Natural killer cell treated with Interleukin-12 subunit alpha and Interleukin-12 subunit beta and Interleukin-15 and Interleukin-18, amount 100 ng/mL, for 72 hours (primary cell): ENCODE measurements at regions not wholly inside any gene's neighbourhood (a gene's known extent, or its start where the extent isn't known, plus 50 kb on each side); places are given as distances from the start of the nearest gene placed in this dataset.

Experiments used
- ATAC-seq, 2 donors: fragments of 150-1000 bp; cut with Tn5 transposase in 1 of 2; sonication (Bioruptor Pico), chemical (Tn5 transposase) in 1 of 2; 2 replicates each; pipeline ENCODE4 v1.10.0; 2021
- DNase-seq: peaks from one replicate; pipeline ENCODE4 v3.0.0; 2022; ENCODE audit warnings: low spot score
- H3K27ac Mint-ChIP-seq, 2 donors: 1 replicate in 1 of 2; 2 replicates in 1 of 2; pipeline ENCODE4 v1.8.0; 2022; ENCODE audit warnings: mixed read lengths in 2 of 2, mild to moderate bottlenecking in 1 of 2, moderate library complexity in 1 of 2
- H3K27me3 Mint-ChIP-seq, 2 donors: 1 replicate in 1 of 2; 2 replicates in 1 of 2; pipeline ENCODE4 v1.8.0; 2022; ENCODE audit warnings: mixed read lengths in 2 of 2
- H3K36me3 Mint-ChIP-seq: one replicate; pipeline ENCODE4 v1.8.0; 2022; ENCODE audit warnings: mixed read lengths
- H3K4me1 Mint-ChIP-seq, 2 donors: 1 replicate in 1 of 2; 2 replicates in 1 of 2; pipeline ENCODE4 v1.8.0; 2022; ENCODE audit warnings: low read depth in 2 of 2, mixed read lengths in 2 of 2, mild to moderate bottlenecking in 1 of 2
- H3K4me3 Mint-ChIP-seq: one replicate; pipeline ENCODE4 v1.8.0; 2022; ENCODE audit warnings: mixed read lengths
- H3K9me3 Mint-ChIP-seq: 2 replicates; pipeline ENCODE4 v1.8.0; 2022; ENCODE audit warnings: mixed read lengths

- Mint-ChIP-seq H3K4me3 (no peak overlapping the region), H3K36me3 (no peaks in the 10 kb centered on the region), H3K27me3 (peaks cover 0 to 18% of the 10 kb centered on the region in 2 donors), H3K4me1 (no peaks in the 10 kb centered on the region), H3K9me3 (no peaks in the 10 kb centered on the region), H3K27ac (no peak overlapping the region)
- ATAC-seq (no peak), DNase-seq (no peak)
Measured at GRCh38 chr1:60974524-60975372, 107.6 kb upstream of the NFIA start.

- Mint-ChIP-seq H3K27ac (no peak overlapping the region), H3K9me3 (no peaks in the 10 kb centered on the region), H3K36me3 (no peaks in the 10 kb centered on the region), H3K27me3 (peaks cover under 1 to 18% of the 10 kb centered on the region in 2 donors), H3K4me1 (no peaks in the 10 kb centered on the region), H3K4me3 (no peak overlapping the region)
- DNase-seq (no peak), ATAC-seq (no peak)
Measured at GRCh38 chr1:60973668-60974067, 108.7 kb upstream of the NFIA start.

- ATAC-seq, result no peak
- Mint-ChIP-seq H3K36me3 (no peaks in the 10 kb centered on the region), H3K4me1 (no peaks in the 10 kb centered on the region), H3K27ac (no peak overlapping the region), H3K4me3 (no peak overlapping the region), H3K27me3 (peaks cover 8 to 22% of the 10 kb centered on the region in 2 donors), H3K9me3 (no peaks in the 10 kb centered on the region)
- no peak for DNase-seq
Measured at GRCh38 chr1:60972841-60973364, 109.5 kb upstream of the NFIA start.

- Mint-ChIP-seq H3K4me3 (no peak overlapping the region), H3K27ac (no peak overlapping the region), H3K36me3 (peaks cover 10% of the 10 kb centered on the region), H3K27me3 (peaks cover 23 to 31% of the 10 kb centered on the region in 2 donors), H3K4me1 (no peaks in the 10 kb centered on the region), H3K9me3 (peaks cover 5% of the 10 kb centered on the region)
- ATAC-seq (no peak), DNase-seq (no peak)
Measured at GRCh38 chr1:60971330-60971729, 111.0 kb upstream of the NFIA start.

DNA sequence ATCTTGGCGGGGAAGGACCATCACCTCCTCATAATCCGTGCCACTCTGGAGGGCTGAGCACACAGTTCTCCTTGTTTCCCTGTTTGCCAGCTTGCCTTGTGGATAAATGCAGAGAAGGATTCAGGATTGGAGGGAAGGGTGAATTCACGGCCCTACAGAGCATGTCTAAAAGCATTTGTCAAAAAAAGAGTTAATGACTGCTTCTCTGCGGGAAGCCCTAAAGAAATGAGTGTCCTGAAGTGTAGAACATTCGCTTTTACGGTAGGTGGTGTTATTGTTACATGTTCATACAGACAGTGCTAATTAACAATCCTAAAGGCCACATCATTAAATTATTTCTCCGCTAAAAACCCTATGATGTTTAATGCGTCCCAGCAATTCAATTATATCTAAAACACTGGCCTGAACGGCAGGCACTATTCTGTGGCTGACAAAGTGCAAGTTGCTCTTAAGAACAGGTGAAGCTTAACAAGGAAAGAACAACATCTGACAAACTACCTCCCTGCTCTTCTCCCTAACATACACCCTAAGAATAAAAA, 112.3 kb upstream of the NFIA start:
- DNase-seq (no peak), ATAC-seq (no peak)
- Mint-ChIP-seq H3K27ac (no peak overlapping the region), H3K36me3 (peaks cover 14% of the 10 kb centered on the region), H3K27me3 (peaks cover 23 to 28% of the 10 kb centered on the region in 2 donors), H3K4me1 (no peaks in the 10 kb centered on the region), H3K9me3 (peaks cover 5% of the 10 kb centered on the region), H3K4me3 (no peak overlapping the region)

- Mint-ChIP-seq H3K36me3 (peaks cover 20% of the 10 kb centered on the region), H3K4me3 (no peak overlapping the region), H3K9me3 (peaks cover 5% of the 10 kb centered on the region), H3K4me1 (peaks cover 10 to 11% of the 10 kb centered on the region in 2 donors), H3K27me3 (peaks cover 32 to 41% of the 10 kb centered on the region in 2 donors), H3K27ac (no peak overlapping the region)
- ATAC-seq, result no peak
- DNase-seq, result no peak
Measured at GRCh38 chr1:60965280-60965854, 117.0 kb upstream of the NFIA start.

- Mint-ChIP-seq H3K36me3 (peaks cover 20% of the 10 kb centered on the region), H3K9me3 (peaks cover 5% of the 10 kb centered on the region), H3K4me1 (peaks cover 10 to 11% of the 10 kb centered on the region in 2 donors), H3K27ac (no peak overlapping the region), H3K27me3 (peaks cover 26 to 38% of the 10 kb centered on the region in 2 donors), H3K4me3 (no peak overlapping the region)
- ATAC-seq, result no peak
- no peak for DNase-seq
Measured at GRCh38 chr1:60963167-60963940, 119.0 kb upstream of the NFIA start.

DNA sequence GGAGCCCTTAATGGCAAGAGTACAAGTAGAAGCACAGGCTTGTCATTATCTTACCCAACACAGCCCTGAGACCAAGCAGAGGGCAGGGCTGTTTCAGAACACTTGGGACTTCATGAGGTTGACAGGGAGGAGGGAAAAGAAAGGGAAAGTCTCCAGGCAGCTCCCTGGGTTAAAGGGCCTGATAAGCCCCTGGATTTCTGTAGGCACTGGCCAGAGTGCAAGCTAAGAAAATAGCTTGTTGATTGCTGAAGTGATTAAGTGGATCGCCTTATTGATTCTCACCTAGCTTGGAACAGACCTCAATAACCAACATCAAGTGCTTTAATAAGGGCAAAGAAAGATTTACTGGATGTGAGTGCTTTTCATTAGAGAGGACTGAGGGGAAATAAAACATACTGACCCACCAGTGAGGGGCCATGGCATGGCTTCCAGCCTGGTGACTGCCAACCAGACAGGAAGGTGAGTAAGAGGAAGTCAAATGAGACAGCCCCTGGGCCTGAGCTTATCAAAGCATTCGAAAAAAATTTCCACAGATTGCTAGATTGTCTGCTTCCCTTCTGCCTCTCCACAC, 121.4 kb upstream of the NFIA start:
- Mint-ChIP-seq H3K4me3 (no peak overlapping the region), H3K4me1 (peaks cover 10 to 11% of the 10 kb centered on the region in 2 donors), H3K27me3 (peaks cover 28 to 30% of the 10 kb centered on the region in 2 donors), H3K27ac (no peak overlapping the region), H3K36me3 (peaks cover 10% of the 10 kb centered on the region), H3K9me3 (no peaks in the 10 kb centered on the region)
- ATAC-seq (peak in 1 of 2 donors; percentile 51), DNase-seq (no peak)

- peaks cover 10 to 11% of the 10 kb centered on the region in 2 donors for H3K4me1 Mint-ChIP-seq
- H3K9me3 Mint-ChIP-seq, result no peaks in the 10 kb centered on the region
- H3K36me3 Mint-ChIP-seq, result peaks cover 4% of the 10 kb centered on the region
- no peak for ATAC-seq
- no peak for DNase-seq
- peaks cover 30 to 31% of the 10 kb centered on the region in 2 donors for H3K27me3 Mint-ChIP-seq
- no peak overlapping the region for H3K4me3 Mint-ChIP-seq
- no peak overlapping the region for H3K27ac Mint-ChIP-seq
Measured at GRCh38 chr1:60959701-60960100, 122.7 kb upstream of the NFIA start.

GRCh38 chr1:60958001-60958400, 124.4 kb upstream of the NFIA start:
- ATAC-seq (no peak), DNase-seq (no peak)
- Mint-ChIP-seq H3K4me1 (peaks cover 4 to 5% of the 10 kb centered on the region in 2 donors), H3K36me3 (no peaks in the 10 kb centered on the region), H3K9me3 (no peaks in the 10 kb centered on the region), H3K27ac (no peak overlapping the region), H3K27me3 (peaks cover 23 to 30% of the 10 kb centered on the region in 2 donors), H3K4me3 (no peak overlapping the region)

DNA sequence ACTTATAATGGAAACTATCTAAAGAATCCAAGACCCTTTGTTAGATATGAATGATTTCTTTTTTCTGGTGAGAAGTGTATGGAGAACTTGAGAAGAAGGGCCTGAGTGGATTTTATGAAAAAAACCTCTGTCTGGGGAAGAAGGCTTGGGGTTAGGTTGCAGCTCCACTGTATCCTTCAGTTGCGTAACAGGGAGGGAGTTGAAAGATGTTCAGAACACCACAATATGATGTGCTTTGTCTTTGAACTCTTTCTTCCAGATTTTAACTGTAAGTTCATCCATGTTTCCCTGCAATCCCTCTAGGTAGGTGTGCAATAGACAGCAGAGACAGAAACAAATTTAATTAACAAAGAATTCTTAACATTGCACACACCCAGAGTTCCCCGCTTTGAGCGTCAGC, 125.8 kb upstream of the NFIA start:
- Mint-ChIP-seq H3K4me3 (no peak overlapping the region), H3K4me1 (no peaks in the 10 kb centered on the region), H3K27ac (no peak overlapping the region), H3K9me3 (no peaks in the 10 kb centered on the region), H3K36me3 (no peaks in the 10 kb centered on the region), H3K27me3 (peaks cover 16 to 19% of the 10 kb centered on the region in 2 donors)
- DNase-seq (no peak), ATAC-seq (no peak)

- DNase-seq (no peak), ATAC-seq (no peak)
- H3K27ac Mint-ChIP-seq, result no peak overlapping the region
- H3K4me3 Mint-ChIP-seq, result no peak overlapping the region
- H3K4me1 Mint-ChIP-seq, result peaks cover 7 to 9% of the 10 kb centered on the region in 2 donors
- no peaks in the 10 kb centered on the region for H3K9me3 Mint-ChIP-seq
- peaks cover 25% of the 10 kb centered on the region in 2 donors for H3K27me3 Mint-ChIP-seq
- no peaks in the 10 kb centered on the region for H3K36me3 Mint-ChIP-seq
Measured at GRCh38 chr1:60952612-60953111, 129.7 kb upstream of the NFIA start.
